DMS 273 treated with DMSO at 0.1 percent for 48 hours (cell line): ENCODE measurements at regions not wholly inside any gene's neighbourhood (a gene's known extent, or its start where the extent isn't known, plus 50 kb on each side); places are given as distances from the start of the nearest gene placed in this dataset.

ENCODE experiments used
- DNase-seq: peaks from one replicate; lab custom pipeline; 2025; lab: John Stamatoyannopoulos, UW

DNA sequence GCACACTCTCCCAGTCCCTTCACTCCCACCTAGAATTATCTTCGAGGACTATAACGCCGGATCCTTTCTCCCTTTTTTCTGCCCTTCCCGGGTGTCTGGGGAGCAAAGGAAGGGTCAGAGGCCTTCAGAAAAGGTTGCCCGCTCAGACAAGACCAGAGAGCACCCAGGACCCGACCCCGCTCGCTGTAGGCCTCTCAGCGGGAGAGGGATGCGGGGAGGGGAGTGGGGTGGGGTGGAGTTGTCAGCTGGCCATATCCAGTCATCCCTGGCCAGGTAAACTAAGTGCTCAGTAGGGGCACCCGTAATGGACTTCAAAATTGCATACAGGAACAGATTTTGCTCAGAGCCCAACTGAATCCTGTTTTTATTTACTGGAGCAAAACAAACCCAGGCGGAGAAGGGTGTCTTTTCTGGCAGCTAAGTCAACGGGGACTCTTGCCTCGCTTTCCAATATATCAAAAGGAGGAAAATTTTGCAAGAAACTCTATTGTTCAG, 65.0 kb downstream of the NOL4 start:
- no peak for DNase-seq

DNA sequence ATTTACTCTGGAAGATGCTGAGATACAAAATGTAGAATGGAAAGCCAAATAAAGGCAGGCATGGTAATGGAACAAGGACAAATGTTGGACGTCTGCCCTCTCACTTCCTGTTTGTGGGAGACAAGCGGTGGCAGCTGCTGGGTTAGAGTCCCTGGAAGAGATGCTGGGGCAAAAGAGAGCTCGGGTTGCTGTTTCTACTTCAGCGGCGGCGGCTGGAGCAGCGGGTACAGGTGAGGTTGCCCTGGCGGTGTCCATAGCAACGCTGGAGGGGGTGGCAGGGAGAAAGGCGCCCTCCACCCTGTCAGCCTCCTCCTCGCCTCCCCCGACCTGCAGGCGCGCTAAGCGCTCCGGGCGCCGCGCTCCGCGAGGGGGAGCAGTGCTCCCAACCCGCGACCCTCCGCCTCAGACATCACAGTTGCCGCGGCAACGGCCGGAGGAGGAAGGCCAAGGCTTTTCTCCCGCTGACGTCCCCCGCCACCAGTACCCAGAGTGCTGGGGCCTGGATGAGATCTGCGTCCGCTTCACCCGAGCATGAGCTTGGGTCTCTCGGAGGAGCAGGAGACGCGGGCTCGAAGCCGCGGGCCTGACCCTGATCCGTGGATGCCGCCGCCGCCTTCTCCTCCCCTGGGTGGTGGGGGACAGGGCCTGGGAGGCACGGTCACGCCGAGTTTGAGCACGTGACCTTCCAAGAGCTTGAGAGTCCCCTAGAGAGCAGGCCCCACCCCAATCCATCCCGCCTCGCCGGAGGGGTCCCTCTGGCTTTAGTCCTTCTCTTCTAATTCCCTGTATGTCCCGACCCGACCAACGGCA, 65.6 kb downstream of the NOL4 start:
- no peak for DNase-seq

DNA sequence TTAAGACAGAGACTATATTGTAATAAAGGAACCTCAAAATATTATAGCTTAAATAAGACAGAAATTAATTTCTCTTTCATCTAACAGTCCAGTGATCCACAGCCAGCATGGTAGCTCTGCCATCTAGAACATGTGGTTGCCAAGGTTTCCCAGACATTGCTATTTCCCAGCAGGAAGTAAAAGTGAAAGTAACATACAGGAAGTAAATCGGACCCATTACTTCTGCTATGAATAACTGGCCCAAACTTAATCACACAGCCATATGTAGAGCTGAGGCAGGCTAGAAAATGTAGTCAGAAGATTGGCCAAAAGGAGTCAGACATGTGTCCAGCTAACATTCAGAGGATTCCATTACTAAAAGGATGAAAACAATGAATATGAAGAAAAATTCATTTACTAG, 71.0 kb downstream of the NOL4 start:
- DNase-seq: no peak

DNA sequence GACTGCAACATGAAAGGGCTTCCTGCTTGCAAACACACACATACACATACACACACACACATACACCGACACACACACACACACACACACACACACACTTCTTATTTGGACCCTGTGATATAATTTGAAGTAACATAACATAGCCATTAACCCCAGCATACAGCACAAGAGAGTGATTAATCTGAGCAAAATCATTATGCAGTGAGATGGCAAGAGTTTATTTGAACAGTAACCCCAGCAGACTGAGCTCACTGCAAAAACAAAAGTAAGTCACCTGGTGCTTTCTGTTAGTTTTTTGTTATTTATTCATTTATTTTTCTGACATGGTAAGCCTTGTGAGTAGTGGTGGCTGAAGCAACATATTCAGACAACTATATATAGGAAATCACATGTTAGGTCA, 93.7 kb downstream of the NOL4 start:
- DNase-seq: no peak

DNA sequence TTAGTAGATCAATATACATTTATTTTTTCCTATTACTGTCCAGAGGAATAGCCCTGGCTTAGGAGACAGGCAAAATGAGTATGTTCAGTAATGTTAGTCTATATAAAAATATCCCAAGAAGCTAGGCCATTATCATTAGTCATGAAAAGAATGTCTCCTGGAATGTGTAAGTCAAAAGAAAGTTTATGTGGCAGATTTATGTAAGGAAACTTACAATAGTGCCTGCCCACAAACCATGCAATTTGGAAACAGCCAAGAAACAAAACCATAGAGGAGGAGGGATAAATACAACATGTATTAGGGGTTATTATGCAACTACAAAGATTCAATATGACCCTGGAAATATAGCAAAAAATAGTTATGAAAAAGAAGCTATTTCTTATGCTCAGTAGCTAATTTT, 96.3 kb downstream of the NOL4 start:
- no peak for DNase-seq

DNA sequence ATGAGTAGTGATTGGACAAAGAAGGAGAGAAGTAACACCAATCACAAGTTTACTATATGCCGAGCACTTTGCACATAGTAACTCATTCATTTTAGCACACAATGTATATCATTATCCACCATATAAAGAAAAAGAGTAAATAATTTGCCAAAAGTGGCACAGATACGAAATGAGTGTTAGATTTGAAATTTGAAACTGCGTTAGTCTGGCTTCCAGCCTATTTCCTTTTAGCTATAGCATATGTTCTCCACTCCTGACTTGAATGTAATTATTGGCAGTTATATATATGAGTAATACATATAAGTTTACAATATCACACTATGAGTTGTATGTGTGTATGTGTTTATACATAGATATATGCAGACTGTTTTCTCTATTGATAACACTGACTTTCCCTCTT, 98.6 kb downstream of the NOL4 start:
- no peak for DNase-seq

DNA sequence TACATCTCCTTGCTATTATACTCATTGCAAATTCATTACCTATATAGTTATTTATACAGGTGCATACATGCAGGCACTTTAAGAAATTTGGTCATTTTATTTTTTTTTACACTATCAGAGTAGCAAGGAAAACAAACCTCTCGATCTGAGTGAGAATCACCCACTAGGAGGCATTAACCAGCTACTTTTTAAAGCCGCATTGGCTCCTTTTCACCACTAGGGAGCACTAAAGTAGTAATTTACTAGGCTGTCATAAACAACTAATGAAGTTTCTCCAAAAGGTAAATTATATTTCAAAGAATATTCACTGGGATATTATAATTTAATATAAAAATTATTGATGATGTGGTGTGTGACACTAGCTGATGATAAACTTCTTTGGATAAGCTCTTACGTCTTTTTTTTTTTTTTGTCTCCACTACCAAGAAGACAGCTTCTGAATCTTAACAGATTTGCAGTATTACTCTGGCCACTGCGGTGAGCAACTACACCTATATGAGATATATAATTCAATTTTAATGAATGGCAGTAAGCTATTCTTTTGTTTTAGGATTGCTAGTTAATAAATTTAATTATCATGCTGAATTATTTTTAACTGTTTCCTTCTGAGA, 101.9 kb downstream of the NOL4 start:
- DNase-seq: peak; percentile 48

DNA sequence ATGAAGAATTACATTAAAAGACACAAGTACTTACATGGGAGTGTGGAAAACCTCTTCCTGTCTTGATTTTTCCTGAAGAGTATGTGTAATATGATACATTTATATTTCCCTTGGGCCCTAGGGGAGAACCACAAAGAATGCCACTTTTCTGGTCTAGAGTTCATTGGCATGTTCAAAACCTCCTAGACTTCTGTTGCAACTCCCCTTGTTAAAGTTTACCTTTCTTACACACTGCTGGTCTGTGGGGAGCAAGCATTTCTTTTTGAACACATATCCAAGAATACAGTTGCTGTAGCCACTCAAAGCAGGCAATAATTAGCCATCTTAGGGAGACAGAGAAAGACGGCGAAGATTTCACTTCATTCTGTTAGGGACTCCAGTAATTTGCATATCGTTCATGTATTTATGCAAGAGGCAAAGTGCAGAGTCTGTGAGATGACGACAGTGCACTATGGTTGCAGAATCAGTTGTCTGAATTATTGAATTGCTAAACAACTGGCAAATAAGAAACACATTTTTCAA, 103.5 kb downstream of the NOL4 start:
- DNase-seq: no peak

DNA sequence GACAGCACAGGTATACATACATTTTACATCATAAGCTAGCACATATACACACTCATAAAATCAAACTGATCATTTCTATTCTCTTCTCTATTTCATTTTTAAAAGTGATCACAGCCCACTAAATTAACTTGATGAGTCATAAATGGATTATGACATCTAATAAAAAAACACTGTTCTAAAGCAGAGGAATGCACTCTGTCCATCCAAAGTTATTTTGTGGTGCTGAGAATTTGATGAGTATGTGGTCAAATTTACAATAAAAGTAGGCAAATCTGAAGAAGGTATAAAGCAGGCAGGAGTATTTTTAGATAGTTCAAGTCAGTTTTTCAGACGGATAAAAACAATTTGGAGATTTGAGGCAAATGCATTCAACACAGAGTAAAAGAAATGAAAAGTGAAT, 104.4 kb downstream of the NOL4 start:
- DNase-seq: no peak

DNA sequence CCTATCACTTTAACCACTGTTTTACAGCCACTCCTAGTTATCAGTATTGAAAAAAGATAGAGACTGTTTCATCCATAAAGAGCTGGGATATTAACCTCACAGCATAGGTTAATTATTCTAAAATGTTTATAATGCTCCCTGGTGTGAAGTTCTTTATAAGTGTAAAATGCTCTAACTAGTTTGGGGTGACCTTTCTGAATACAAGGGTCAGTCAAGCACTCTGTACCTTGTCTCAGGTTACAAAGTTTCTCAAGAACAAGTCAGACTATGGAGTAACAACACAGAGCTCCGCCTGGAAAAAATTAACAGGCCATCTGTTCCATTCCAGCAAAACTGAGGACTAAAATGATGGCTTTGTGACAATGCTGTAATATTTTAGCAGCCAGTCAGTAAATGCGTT, 107.4 kb downstream of the NOL4 start:
- no peak for DNase-seq

DNA sequence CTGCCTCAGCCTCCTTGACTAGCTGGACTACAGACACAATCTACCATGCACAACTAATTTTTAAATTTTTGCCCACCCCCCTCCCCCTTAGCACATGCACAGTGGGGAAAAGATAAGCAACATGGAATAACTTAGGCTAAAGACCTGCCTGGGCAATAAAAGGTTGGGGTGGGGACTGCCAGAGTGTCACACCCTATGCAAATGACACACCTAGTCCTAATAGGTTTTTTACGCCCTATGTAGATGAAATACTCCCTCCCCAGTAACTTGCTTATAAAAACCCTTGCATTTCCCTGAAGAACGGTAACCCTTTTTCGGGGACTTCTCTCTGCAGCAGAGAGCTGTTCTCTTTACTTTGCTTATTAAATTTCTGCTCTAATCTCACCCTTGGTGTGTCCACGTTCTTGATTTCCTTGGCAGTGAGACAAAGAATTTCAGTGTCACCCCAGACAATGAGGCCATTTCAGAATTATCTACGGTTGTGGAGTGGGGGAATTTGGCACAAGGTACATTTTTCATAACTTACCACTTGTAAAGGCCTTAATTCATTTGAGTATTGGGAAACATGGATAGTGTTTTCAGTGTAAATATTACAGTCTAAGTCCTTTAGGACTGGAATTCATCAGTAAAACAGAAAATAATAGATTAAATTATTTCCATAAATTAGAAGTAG, 109.2 kb downstream of the NOL4 start:
- DNase-seq: no peak

DNA sequence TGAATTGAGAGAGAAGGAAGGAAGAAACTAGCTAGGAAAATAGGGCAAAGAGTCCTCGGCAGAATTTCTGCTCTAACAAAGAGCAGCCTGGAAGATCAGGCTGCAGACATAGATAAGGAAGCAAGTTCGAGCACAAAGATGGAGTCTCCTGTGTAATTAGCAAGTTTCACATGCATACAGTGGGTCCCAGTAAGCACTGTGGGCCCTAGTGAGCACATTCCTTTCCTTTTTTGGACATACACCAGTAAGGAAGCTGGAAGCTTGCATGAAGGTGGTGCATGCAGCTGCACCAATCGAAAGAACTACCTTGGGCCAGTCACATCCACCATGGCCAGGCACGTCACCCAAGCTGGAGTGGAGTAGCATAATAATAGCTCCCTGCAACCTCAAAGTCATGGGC, 109.7 kb downstream of the NOL4 start:
- DNase-seq: no peak

DNA sequence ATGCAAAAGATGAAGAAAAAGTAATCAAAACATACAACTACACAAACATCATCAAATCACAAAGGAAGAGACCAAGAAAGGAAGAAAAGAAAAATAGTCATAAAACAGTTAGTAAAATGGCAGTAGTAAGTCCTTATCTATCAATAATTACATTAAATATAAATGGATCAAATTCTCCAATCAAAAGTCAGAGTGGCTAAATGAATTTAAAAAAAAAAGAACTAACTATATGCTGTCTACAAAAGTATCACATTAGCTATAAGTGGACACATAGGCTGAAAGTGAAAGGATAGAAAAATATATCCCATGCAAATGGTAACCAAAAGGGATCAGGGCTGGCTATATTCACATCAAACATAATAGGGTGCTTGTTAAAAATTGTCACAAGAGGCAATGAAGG, 116.5 kb downstream of the NOL4 start:
- DNase-seq: no peak

DNA sequence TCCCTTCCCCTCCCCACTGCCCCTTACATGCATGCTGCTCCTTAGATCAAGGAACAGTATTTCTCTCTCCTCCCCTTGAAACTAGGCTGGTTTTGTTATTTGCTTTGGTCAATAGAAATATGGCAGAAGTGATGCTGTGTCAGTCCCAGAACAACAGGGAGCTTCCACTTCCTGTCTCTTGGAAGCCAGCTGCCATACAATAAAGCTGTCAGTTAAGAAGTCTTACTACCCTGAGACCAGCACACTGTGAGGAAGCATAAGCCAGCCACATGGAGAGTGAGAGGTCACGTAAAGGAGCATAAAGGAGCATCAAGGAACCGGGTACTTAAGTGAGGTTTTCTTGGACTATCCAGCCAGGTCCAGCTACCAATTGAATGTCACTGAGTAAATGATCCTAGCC, 126.6 kb downstream of the NOL4 start:
- no peak for DNase-seq

DNA sequence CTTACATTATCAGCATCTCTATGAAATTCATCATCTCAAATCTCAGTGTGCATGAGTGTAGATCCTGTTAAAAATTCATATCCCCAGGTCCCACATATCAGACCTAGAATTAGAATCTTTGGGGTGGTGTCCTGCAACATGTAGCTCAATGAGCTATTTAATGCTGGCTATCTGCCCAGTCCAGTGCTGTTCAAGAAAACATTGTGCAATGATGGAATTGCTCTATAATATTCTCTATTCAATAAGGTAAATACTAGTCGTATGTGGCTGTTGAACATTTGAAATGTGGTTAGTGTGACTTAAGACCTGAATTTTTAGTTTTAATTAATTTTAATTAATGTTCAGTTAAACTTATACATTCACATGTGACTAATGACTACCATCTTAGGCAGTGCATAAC, 127.4 kb downstream of the NOL4 start:
- no peak for DNase-seq

DNA sequence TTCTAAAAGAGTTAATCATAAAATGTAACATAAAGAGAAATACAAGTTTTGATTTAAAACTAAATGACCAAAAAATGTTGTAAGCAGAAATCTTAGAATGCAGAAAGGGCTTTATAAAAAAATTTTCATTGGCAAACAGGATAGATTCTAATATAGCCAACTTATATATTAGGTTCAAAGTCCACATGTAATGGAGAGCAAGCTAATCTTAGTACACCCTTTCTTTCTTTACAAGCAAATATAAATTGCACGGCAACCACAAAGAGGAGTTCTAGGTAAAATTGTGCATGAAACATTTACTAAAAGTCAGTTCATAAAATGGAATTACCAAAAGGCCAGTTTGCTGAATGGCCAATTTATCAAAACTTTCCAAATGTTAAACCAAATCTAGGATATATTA, 130.6 kb downstream of the NOL4 start:
- no peak for DNase-seq

DNA sequence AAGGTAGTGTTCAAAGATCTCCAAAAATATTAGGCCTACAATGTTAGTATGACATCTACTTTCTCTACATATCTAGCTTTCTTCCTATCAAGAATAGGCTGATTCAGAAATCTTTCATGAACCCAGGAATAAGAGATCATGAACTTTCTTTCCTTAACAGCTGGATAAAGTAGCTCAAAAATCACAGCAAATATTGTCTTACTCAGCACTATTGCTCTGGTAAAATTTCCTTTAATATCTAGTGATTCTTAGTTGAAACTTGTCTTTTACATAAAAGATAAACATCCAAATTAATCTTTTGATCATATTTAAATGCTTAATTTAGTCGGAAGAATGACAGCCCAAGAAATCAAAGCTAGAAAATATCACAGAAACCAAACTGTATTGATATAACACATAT, 131.9 kb downstream of the NOL4 start:
- DNase-seq: no peak

DNA sequence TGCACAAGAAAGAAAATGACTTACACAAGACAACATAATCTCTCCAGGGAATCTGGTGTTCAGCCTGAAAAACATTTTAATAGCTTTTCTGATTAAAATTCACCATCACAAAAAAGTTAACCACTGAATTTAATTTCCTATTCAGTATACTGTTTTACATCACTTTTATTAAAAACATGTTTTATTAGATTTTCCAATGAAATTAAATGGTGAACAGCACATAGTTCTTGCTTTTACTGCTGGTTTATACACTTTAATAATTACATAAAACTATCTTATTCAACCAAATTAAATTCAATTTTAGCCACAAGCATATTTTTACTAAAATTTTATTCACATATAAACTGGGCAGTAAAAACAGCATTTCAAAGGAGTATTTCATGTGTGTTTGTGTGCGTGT, 138.3 kb downstream of the NOL4 start:
- DNase-seq: no peak

DNA sequence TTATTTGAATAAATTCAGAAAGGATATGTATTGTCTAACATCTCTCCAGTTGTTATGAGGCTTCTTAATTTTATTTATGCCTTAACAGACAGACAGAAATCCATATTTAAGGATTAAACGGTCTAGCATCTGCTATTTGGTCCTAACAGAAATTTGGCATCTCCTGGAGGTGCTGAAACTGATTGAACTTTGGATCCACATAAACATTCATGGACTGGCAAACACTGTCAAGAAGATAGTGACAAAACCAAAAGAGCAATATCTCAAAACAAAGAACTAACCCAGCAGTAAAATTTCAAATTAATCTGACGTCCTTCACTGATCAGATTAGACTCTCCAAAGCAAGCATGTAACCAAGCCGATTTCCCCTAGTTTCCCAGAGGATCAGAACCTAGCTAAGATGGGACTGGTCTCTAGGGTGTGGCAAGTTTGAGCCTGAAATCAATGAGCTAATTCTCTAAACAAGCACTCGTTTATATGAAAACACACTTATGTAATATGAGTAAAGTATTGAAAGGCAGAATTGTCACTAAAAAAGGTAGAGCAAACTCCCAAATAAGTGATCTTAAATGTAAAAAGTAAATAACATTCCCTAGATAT, 139.5 kb downstream of the NOL4 start:
- no peak for DNase-seq

DNA sequence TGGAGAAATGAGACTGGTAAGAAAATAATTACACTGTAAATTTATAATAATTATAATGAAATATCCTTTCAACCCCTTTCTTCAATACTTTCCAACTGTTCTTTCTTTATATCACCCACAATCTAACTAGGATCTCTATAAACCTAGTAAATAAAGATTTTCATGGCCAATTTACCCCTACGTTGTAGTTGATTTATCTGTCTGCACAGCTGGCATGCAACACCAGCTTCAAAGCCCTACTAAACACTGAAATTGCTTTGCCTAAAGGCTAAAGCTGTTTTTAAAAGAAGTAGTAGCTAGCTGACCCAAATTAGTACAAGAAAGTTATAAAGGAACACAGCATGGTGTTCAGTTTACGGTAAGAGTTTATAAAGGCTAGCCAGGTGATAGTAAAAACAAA, 140.1 kb downstream of the NOL4 start:
- DNase-seq: no peak

DNA sequence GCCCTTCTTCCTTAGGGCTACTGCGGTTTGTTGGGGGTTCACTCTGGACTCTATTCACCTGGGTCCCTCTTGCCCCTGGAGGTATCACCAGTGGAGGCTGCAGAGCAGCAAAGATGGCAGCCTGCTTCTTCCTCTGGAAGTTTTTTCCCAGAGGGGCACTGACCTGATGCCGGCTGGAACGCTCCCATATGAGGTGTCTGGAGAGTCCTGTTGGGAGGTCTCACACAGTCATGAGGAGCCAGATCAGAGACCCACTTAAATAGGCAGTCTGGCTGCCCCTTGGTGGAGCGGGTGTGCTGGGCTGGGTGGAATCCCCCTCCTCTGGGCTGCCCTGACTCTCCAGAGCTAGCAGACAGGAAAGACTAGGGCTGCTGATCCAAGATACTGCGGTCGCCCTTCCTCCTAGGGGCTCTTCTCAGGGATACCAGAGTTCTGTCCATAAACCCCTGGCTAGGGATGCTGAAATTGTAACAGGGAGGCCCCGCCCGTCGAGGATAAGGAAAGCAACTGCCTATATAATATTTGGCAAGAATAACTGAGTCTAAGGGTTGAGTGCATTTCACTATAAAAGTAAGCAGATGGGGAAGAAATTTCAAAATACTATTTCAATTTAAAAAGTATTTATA, 140.7 kb downstream of the NOL4 start:
- no peak for DNase-seq

DNA sequence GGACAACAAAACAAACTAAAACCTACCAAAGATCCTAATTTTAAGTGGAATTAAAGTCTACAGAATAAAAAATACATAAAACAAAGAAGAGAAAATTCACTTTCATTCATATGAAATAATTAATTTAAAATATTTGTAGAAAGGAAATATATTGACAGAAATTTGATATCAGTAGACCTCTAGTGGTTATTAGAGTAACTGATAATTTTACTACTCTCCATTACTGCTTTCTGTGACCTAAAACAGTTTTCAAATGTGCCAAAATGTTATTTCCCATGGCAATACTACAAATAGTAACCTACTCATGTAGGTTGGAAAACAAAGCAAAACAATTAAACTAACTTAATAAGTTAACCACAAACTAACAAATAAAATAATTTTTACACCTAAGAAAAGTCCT, 147.1 kb downstream of the NOL4 start:
- DNase-seq: no peak
